ENCODE measurements at regions not wholly inside any gene's neighbourhood (a gene's known extent, or its start where the extent isn't known, plus 50 kb on each side); places are given as distances from the start of the nearest gene placed in this dataset.

DNA sequence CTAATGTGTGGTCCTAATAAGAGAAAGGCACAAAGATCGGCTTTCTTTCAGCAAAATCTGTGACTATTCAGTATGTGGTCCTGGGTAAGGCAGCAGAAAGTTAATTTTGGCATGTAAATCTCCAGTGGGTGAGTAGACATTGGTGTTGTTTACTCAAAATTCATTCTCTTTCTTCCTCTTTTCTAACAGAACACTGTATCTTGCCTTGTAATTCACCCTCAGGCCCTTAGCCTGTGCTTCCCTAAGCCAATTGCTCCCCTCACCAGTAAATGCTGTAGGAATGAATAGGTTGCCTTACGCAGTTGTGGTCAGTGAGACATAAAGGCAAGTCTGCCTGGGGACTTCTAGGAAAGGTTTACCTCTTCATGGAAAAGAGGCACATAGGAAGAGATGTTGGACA lies 49.9 kb upstream of the PDE3B start:
- no peak for TF ChIP-seq POLR2AphosphoS2 (IDR thresholded peaks at IDR 0.05; ENCODE audit: low read depth, low read length)
- TF ChIP-seq, protein P1, sequence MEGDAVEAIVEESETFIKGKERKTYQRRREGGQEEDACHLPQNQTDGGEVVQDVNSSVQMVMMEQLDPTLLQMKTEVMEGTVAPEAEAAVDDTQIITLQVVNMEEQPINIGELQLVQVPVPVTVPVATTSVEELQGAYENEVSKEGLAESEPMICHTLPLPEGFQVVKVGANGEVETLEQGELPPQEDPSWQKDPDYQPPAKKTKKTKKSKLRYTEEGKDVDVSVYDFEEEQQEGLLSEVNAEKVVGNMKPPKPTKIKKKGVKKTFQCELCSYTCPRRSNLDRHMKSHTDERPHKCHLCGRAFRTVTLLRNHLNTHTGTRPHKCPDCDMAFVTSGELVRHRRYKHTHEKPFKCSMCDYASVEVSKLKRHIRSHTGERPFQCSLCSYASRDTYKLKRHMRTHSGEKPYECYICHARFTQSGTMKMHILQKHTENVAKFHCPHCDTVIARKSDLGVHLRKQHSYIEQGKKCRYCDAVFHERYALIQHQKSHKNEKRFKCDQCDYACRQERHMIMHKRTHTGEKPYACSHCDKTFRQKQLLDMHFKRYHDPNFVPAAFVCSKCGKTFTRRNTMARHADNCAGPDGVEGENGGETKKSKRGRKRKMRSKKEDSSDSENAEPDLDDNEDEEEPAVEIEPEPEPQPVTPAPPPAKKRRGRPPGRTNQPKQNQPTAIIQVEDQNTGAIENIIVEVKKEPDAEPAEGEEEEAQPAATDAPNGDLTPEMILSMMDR (IDR thresholded peaks at IDR 0.05 in 2 of 3, conservative IDR thresholded peaks at IDR 0.05 in 1 of 3; ENCODE audit: control insufficient read depth in 2 of 3, extremely low read depth in 1 of 3, insufficient read depth in 1 of 3, low read depth in 3 of 3, low read length in 3 of 3), result no peak
- TF ChIP-seq PML (IDR thresholded peaks at IDR 0.05; ENCODE audit: low read length), result no peak
- TF ChIP-seq EP300 (IDR thresholded peaks at IDR 0.05; ENCODE audit: borderline replicate concordance in 1 of 2, control insufficient read depth in 1 of 2, low read depth in 2 of 2, low read length in 2 of 2), result no peak
- TF ChIP-seq GATAD2B (conservative IDR thresholded peaks at IDR 0.05; ENCODE audit: low read depth), result no peak
- no peak for TF ChIP-seq PAX5 (IDR thresholded peaks at IDR 0.05; ENCODE audit: borderline replicate concordance, low read depth, low read length)
- TF ChIP-seq POLR2AphosphoS5 (IDR thresholded peaks at IDR 0.05; ENCODE audit: low read length), result no peak
- TF ChIP-seq, protein P2, sequence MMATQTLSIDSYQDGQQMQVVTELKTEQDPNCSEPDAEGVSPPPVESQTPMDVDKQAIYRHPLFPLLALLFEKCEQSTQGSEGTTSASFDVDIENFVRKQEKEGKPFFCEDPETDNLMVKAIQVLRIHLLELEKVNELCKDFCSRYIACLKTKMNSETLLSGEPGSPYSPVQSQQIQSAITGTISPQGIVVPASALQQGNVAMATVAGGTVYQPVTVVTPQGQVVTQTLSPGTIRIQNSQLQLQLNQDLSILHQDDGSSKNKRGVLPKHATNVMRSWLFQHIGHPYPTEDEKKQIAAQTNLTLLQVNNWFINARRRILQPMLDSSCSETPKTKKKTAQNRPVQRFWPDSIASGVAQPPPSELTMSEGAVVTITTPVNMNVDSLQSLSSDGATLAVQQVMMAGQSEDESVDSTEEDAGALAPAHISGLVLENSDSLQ (IDR thresholded peaks at IDR 0.05), result no peak
- TF ChIP-seq, protein P3, sequence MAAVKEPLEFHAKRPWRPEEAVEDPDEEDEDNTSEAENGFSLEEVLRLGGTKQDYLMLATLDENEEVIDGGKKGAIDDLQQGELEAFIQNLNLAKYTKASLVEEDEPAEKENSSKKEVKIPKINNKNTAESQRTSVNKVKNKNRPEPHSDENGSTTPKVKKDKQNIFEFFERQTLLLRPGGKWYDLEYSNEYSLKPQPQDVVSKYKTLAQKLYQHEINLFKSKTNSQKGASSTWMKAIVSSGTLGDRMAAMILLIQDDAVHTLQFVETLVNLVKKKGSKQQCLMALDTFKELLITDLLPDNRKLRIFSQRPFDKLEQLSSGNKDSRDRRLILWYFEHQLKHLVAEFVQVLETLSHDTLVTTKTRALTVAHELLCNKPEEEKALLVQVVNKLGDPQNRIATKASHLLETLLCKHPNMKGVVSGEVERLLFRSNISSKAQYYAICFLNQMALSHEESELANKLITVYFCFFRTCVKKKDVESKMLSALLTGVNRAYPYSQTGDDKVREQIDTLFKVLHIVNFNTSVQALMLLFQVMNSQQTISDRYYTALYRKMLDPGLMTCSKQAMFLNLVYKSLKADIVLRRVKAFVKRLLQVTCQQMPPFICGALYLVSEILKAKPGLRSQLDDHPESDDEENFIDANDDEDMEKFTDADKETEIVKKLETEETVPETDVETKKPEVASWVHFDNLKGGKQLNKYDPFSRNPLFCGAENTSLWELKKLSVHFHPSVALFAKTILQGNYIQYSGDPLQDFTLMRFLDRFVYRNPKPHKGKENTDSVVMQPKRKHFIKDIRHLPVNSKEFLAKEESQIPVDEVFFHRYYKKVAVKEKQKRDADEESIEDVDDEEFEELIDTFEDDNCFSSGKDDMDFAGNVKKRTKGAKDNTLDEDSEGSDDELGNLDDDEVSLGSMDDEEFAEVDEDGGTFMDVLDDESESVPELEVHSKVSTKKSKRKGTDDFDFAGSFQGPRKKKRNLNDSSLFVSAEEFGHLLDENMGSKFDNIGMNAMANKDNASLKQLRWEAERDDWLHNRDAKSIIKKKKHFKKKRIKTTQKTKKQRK (IDR thresholded peaks at IDR 0.05; ENCODE audit: low read depth, low read length), result no peak
- no peak for TF ChIP-seq NR2C2 (IDR thresholded peaks at IDR 0.05; ENCODE audit: borderline replicate concordance, control insufficient read depth, insufficient read length, low read depth)
- no peak for TF ChIP-seq CHD2 (IDR thresholded peaks at IDR 0.05; ENCODE audit: borderline replicate concordance, low read depth, low read length)
- TF ChIP-seq NFXL1 (IDR thresholded peaks at IDR 0.05; ENCODE audit: borderline replicate concordance), result no peak
